Tibial nerve (tissue), 3 donors: ENCODE measurements at regions not wholly inside any gene's neighbourhood (a gene's known extent, or its start where the extent isn't known, plus 50 kb on each side); places are given as distances from the start of the nearest gene placed in this dataset.

Experiments
- CTCF ChIP-seq, 5 experiments: fragments of 200-600 bp in 3 of 5; fragments of 450-650 bp in 2 of 5; sonication (generic) in 3 of 5; IDR thresholded peaks; one replicate each; pipeline ENCODE4 v1.5.1; 2016 to 2019; ENCODE audit warnings: antibody characterized with exemption in 5 of 5, mild to moderate bottlenecking in 3 of 5, moderate library complexity in 2 of 5
- POLR2A ChIP-seq, 2 donors: fragments of 450-650 bp; IDR thresholded peaks; one replicate each; pipeline ENCODE4 v1.6.1; 2017; ENCODE audit warnings: antibody characterized with exemption in 2 of 2, mild to moderate bottlenecking in 2 of 2, moderate library complexity in 2 of 2

- TF ChIP-seq CTCF (IDR thresholded peaks at IDR 0.05) (no peak), POLR2A (IDR thresholded peaks at IDR 0.05) (no peak)
Measured at GRCh38 chr9:1954238-1954637, 60.9 kb upstream of the SMARCA2 start.
